GM21360 (cell line): ENCODE measurements at regions not wholly inside any gene's neighbourhood (a gene's known extent, or its start where the extent isn't known, plus 50 kb on each side); places are given as distances from the start of the nearest gene placed in this dataset.
"Not testable (repeated sequence)": the region's sequence is repeated elsewhere in the genome, so short reads cannot be mapped to it uniquely, and the experiment has no call there.

Source experiments
- ATAC-seq: cut with Tn5 transposase; IDR thresholded peaks from one replicate; pipeline ENCODE4 v1.9.1; 2021; ENCODE audit warnings: mild to moderate bottlenecking, moderate library complexity; ENCODE audit not compliant: unreplicated experiment

GRCh38 chr12:58301730-58302122 lies 360.4 kb downstream of the ATP23 start:
- ATAC-seq = no peak

- ATAC-seq = no peak
Measured at GRCh38 chr12:58302487-58303011, 361.2 kb downstream of the ATP23 start.

- ATAC-seq = no peak
Measured at GRCh38 chr12:58306266-58307000, 365.1 kb downstream of the ATP23 start.

- no peak for ATAC-seq
Measured at GRCh38 chr12:58309806-58310205, 368.4 kb downstream of the ATP23 start.

- no peak for ATAC-seq
Measured at GRCh38 chr12:58310368-58310767, 369.0 kb downstream of the ATP23 start.

- ATAC-seq = no peak
Measured at GRCh38 chr12:58310809-58311622, 369.6 kb downstream of the ATP23 start.

GRCh38 chr12:58313091-58313855 lies 371.9 kb downstream of the ATP23 start:
- no peak for ATAC-seq

- ATAC-seq = no peak
Measured at GRCh38 chr12:58314610-58315009, 373.2 kb downstream of the ATP23 start.

GRCh38 chr12:58316926-58317325 lies 375.6 kb downstream of the ATP23 start:
- no peak for ATAC-seq

GRCh38 chr12:58321414-58321813 lies 380.0 kb downstream of the ATP23 start:
- ATAC-seq = peak; percentile 83

- no peak for ATAC-seq
Measured at GRCh38 chr12:58323676-58324075, 382.3 kb downstream of the ATP23 start.

GRCh38 chr12:58325561-58325960 lies 384.2 kb downstream of the ATP23 start:
- no peak for ATAC-seq

GRCh38 chr12:58326534-58326933 lies 385.2 kb downstream of the ATP23 start:
- no peak for ATAC-seq

- not testable (repeated sequence) for ATAC-seq
Measured at GRCh38 chr12:58336581-58337242, 395.3 kb downstream of the ATP23 start.

- ATAC-seq = peak; percentile 74
Measured at GRCh38 chr12:58337539-58337938, 396.2 kb downstream of the ATP23 start.

GRCh38 chr12:58341791-58342190 lies 400.4 kb downstream of the ATP23 start:
- no peak for ATAC-seq

GRCh38 chr12:58342736-58343135 lies 401.4 kb downstream of the ATP23 start:
- no peak for ATAC-seq

GRCh38 chr12:58346032-58346632 lies 404.8 kb downstream of the ATP23 start:
- ATAC-seq = no peak

- ATAC-seq = no peak
Measured at GRCh38 chr12:58347188-58347587, 405.8 kb downstream of the ATP23 start.

GRCh38 chr12:58347691-58348090 lies 406.3 kb downstream of the ATP23 start:
- no peak for ATAC-seq
